Ovary (tissue), 3 donors: ENCODE measurements at regions not wholly inside any gene's neighbourhood (a gene's known extent, or its start where the extent isn't known, plus 50 kb on each side); places are given as distances from the start of the nearest gene placed in this dataset.

ENCODE experiments used
- CTCF ChIP-seq, 3 donors: fragments of 450-650 bp in 2 of 3; fragments of 200-600 bp in 1 of 3; IDR thresholded peaks; one replicate each; pipeline versions ENCODE4 v1.5.1 to v1.8.0; 2016 to 2022; ENCODE audit warnings: antibody characterized with exemption in 3 of 3, mild to moderate bottlenecking in 1 of 3
- POLR2A ChIP-seq: fragments of 450-650 bp; IDR thresholded peaks from one replicate; pipeline ENCODE4 v1.6.1; 2017; ENCODE audit warnings: antibody characterized with exemption, mild to moderate bottlenecking, moderate library complexity
- donor health status: DM: no; HTN: no; CAD: no.

- TF ChIP-seq POLR2A = no peak
- TF ChIP-seq CTCF (IDR thresholded peaks at IDR 0.05) = no peak
These were observed 124.6 kb downstream of the NXPE2 start for GRCh38 chr11:114802878-114803277.
